Tibial nerve (tissue), 4 donors: ENCODE measurements at regions not wholly inside any gene's neighbourhood (a gene's known extent, or its start where the extent isn't known, plus 50 kb on each side); places are given as distances from the start of the nearest gene placed in this dataset.
"Not testable (repeated sequence)": the region's sequence is repeated elsewhere in the genome, so short reads cannot be mapped to it uniquely, and the experiment has no call there.

Source experiments
- DNase-seq, 2 donors: peaks; one replicate each; pipeline ENCODE4 v3.0.0-alpha.2; 2019; ENCODE audit warnings: low spot score in 2 of 2
- H3K27ac ChIP-seq, 4 donors: fragments of 200-600 bp; sonication (generic) in 3 of 4; one replicate each; pipeline ENCODE4 v1.5.1; 2017 to 2019; ENCODE audit warnings: mild to moderate bottlenecking in 1 of 4
- H3K27me3 ChIP-seq, 2 donors: fragments of 200-600 bp; sonication (generic) in 1 of 2; one replicate each; pipeline versions ENCODE4 v1.5.1 to v1.6.0; 2017 to 2019
- H3K36me3 ChIP-seq, 3 donors: fragments of 200-600 bp; sonication (generic); one replicate each; pipeline ENCODE4 v1.5.1; 2018 to 2019
- H3K4me1 ChIP-seq, 4 donors: fragments of 200-600 bp; sonication (generic) in 3 of 4; one replicate each; pipeline ENCODE4 v1.5.1; 2017 to 2019
- H3K4me3 ChIP-seq, 4 donors: fragments of 200-600 bp; sonication (generic) in 3 of 4; one replicate each; pipeline ENCODE4 v1.5.1; 2017 to 2019; ENCODE audit warnings: mild to moderate bottlenecking in 1 of 4, moderate library complexity in 1 of 4
- H3K9me3 ChIP-seq, 4 donors: fragments of 200-600 bp; sonication (generic) in 3 of 4; one replicate each; pipeline ENCODE4 v1.5.1; 2017 to 2019
- EP300 ChIP-seq, 2 donors: sonication (generic); formaldehyde crosslinking; IDR thresholded peaks; one replicate each; pipeline ENCODE4 v1.6.1; 2017; ENCODE audit warnings: antibody characterized with exemption in 2 of 2, mild to moderate bottlenecking in 1 of 2
- POLR2A ChIP-seq, 2 donors: fragments of 450-650 bp; IDR thresholded peaks; one replicate each; pipeline ENCODE4 v1.6.1; 2017; ENCODE audit warnings: antibody characterized with exemption in 2 of 2, mild to moderate bottlenecking in 2 of 2, moderate library complexity in 2 of 2
- WGBS, 2 donors: methylation state at CpG; one replicate each; pipeline ENCODE4 v1.1.5; 2018; 5-methylcytosine and 5-hydroxymethylcytosine counted together
- TF ChIP-seq, protein P1 (sequence below), 5 experiments: fragments of 200-600 bp in 3 of 5; fragments of 450-650 bp in 2 of 5; sonication (generic) in 3 of 5; IDR thresholded peaks; one replicate each; pipeline ENCODE4 v1.5.1; 2016 to 2019; ENCODE audit warnings: antibody characterized with exemption in 5 of 5, mild to moderate bottlenecking in 3 of 5, moderate library complexity in 2 of 5

- WGBS, 2 donors = 67 to 74% methylated on average over 3 of the region's 3 CpGs
- DNase-seq = no peak
- TF ChIP-seq, protein P1, sequence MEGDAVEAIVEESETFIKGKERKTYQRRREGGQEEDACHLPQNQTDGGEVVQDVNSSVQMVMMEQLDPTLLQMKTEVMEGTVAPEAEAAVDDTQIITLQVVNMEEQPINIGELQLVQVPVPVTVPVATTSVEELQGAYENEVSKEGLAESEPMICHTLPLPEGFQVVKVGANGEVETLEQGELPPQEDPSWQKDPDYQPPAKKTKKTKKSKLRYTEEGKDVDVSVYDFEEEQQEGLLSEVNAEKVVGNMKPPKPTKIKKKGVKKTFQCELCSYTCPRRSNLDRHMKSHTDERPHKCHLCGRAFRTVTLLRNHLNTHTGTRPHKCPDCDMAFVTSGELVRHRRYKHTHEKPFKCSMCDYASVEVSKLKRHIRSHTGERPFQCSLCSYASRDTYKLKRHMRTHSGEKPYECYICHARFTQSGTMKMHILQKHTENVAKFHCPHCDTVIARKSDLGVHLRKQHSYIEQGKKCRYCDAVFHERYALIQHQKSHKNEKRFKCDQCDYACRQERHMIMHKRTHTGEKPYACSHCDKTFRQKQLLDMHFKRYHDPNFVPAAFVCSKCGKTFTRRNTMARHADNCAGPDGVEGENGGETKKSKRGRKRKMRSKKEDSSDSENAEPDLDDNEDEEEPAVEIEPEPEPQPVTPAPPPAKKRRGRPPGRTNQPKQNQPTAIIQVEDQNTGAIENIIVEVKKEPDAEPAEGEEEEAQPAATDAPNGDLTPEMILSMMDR (IDR thresholded peaks at IDR 0.05) = no peak
- TF ChIP-seq EP300 (IDR thresholded peaks at IDR 0.05) (no peak), POLR2A (IDR thresholded peaks at IDR 0.05) (no peak)
Measured at GRCh38 chr1:90291431-90292216, 296.7 kb downstream of the ZNF326 start.

DNA sequence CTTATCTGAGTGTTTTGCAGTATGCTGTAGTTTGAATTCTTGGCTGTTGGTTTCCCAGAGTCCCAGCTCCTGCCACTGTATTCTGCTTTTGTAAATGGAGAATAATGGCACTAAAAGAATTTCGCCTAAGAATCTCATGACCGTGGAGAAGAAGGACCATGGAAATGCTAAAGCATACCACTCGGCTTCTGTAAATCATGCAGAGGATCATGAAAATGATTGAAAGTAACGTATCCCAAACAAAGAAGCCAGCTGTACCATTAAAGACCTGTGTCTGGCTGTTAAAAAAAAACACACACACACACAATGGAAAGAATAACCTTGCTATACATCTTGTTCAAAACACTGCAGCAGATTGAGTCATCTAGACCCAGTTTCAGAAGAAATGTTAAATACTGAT lies 287.9 kb downstream of the ZNF326 start:
- TF ChIP-seq EP300 (IDR thresholded peaks at IDR 0.05) (no peak), POLR2A (IDR thresholded peaks at IDR 0.05) (no peak)
- TF ChIP-seq, protein P1 (IDR thresholded peaks at IDR 0.05) = no peak
- DNase-seq = no peak
- 58 to 64% methylated on average over 4 of the region's 4 CpGs for WGBS, 2 donors
- H3K27ac ChIP-seq = no peak overlapping the region
- no peaks in the 10 kb centered on the region for H3K9me3 ChIP-seq
- H3K36me3 ChIP-seq = no peaks in the 10 kb centered on the region
- no peaks in the 10 kb centered on the region for H3K4me1 ChIP-seq
- H3K4me3 ChIP-seq = no peak overlapping the region
- H3K27me3 ChIP-seq = no peaks in the 10 kb centered on the region

More at GRCh38 chr1:90291431-90292216, 296.7 kb downstream of the ZNF326 start:
- Histone ChIP-seq H3K27me3 (no peaks in the 10 kb centered on the region), H3K4me3 (no peak overlapping the region), H3K36me3 (no peaks in the 10 kb centered on the region), H3K4me1 (no peaks in the 10 kb centered on the region), H3K9me3 (no peaks in the 10 kb centered on the region), H3K27ac (no peak overlapping the region)

DNA sequence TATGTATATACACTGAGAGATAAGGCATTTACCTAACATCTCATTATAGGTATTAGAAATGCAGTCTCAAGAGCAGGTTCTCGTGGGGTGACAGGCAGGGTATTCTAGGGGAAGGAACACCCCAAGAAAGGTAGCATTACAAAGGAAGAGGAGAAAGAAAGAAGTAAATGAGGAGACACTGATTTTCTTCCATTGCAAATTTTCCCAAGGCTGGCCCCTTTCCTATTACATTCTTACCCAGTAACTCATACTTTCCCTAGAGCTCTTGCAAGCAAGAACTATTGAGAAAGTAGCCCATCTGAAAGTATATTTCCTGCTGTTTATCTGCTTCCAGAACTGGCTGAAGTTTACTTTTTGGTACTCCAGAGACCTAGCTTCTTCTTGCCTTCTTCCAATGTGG lies 287.0 kb downstream of the ZNF326 start:
- not testable (repeated sequence) for H3K36me3 ChIP-seq, H3K4me3 ChIP-seq, H3K9me3 ChIP-seq, H3K27me3 ChIP-seq, H3K27ac ChIP-seq, H3K4me1 ChIP-seq
- DNase-seq = peak in 1 of 2 donors; percentile 18
- WGBS, 2 donors = 86 to 89% methylated on average over 1 of the region's 1 CpG

- Histone ChIP-seq H3K4me3 (no peak overlapping the region), H3K9me3 (no peaks in the 10 kb centered on the region), H3K27me3 (no peaks in the 10 kb centered on the region), H3K27ac (no peak overlapping the region), H3K4me1 (no peaks in the 10 kb centered on the region), H3K36me3 (no peaks in the 10 kb centered on the region)
- TF ChIP-seq, protein P1 (IDR thresholded peaks at IDR 0.05) = no peak
- no peak for TF ChIP-seq EP300 (IDR thresholded peaks at IDR 0.05)
- TF ChIP-seq POLR2A (IDR thresholded peaks at IDR 0.05) = no peak
- DNase-seq = no peak
Measured at GRCh38 chr1:90277270-90277669, 282.4 kb downstream of the ZNF326 start.

- no peaks in the 10 kb centered on the region for H3K36me3 ChIP-seq
- WGBS, 2 donors = 47 to 64% methylated on average over 5 of the region's 5 CpGs
- H3K4me3 ChIP-seq = no peak overlapping the region
- no peaks in the 10 kb centered on the region for H3K4me1 ChIP-seq
- H3K27ac ChIP-seq = no peak overlapping the region
- H3K9me3 ChIP-seq = no peaks in the 10 kb centered on the region
- no peak for TF ChIP-seq POLR2A (IDR thresholded peaks at IDR 0.05)
- no peak for TF ChIP-seq EP300 (IDR thresholded peaks at IDR 0.05)
- TF ChIP-seq, protein P1 (IDR thresholded peaks at IDR 0.05) = no peak
- no peak for DNase-seq
- H3K27me3 ChIP-seq = no peaks in the 10 kb centered on the region
Measured at GRCh38 chr1:90274376-90274775, 279.5 kb downstream of the ZNF326 start.
